Fibroblast of villous mesenchyme (primary cell): ENCODE measurements at regions not wholly inside any gene's neighbourhood (a gene's known extent, or its start where the extent isn't known, plus 50 kb on each side); places are given as distances from the start of the nearest gene placed in this dataset.

Source experiments
- DNase-seq: peaks from one replicate; pipeline ENCODE4 v3.0.0-alpha.2; 2010; ENCODE audit warnings: low read depth
- H3K4me3 ChIP-seq: 2 replicates; pipeline ENCODE4 v1.5.1; 2011; ENCODE audit warnings: low read depth, mild to moderate bottlenecking, low read length
- CTCF ChIP-seq: IDR thresholded peaks from 2 replicates; pipeline ENCODE4 v1.5.1; 2012; ENCODE audit warnings: low read depth, mild to moderate bottlenecking, low read length; ENCODE audit not compliant: insufficient read depth

- H3K4me3 ChIP-seq, result no peak overlapping the region
- DNase-seq, result no peak
- TF ChIP-seq CTCF, result no peak
Measured at GRCh38 chr1:239733995-239734394, 347.6 kb downstream of the CHRM3 start.

- TF ChIP-seq CTCF, result no peak
- H3K4me3 ChIP-seq, result no peak overlapping the region
- DNase-seq, result no peak
Measured at GRCh38 chr1:239735111-239735510, 348.7 kb downstream of the CHRM3 start.

GRCh38 chr1:239736479-239736878 lies 350.1 kb downstream of the CHRM3 start:
- no peak for TF ChIP-seq CTCF
- H3K4me3 ChIP-seq, result no peak overlapping the region
- DNase-seq, result no peak

- TF ChIP-seq CTCF, result no peak
- DNase-seq, result no peak
- no peak overlapping the region for H3K4me3 ChIP-seq
Measured at GRCh38 chr1:239739375-239739774, 352.3 kb upstream of the FMN2 start.

- TF ChIP-seq CTCF, result no peak
- no peak for DNase-seq
- H3K4me3 ChIP-seq, result no peak overlapping the region
Measured at GRCh38 chr1:239739919-239740318, 351.8 kb upstream of the FMN2 start.

GRCh38 chr1:239742416-239743109 lies 349.1 kb upstream of the FMN2 start:
- no peak for DNase-seq
- H3K4me3 ChIP-seq, result no peak overlapping the region
- no peak for TF ChIP-seq CTCF

GRCh38 chr1:239744851-239745250 lies 346.8 kb upstream of the FMN2 start:
- no peak for TF ChIP-seq CTCF
- no peak for DNase-seq
- H3K4me3 ChIP-seq, result no peak overlapping the region
